ENCODE measurements at regions not wholly inside any gene's neighbourhood (a gene's known extent, or its start where the extent isn't known, plus 50 kb on each side); places are given as distances from the start of the nearest gene placed in this dataset.

DNA sequence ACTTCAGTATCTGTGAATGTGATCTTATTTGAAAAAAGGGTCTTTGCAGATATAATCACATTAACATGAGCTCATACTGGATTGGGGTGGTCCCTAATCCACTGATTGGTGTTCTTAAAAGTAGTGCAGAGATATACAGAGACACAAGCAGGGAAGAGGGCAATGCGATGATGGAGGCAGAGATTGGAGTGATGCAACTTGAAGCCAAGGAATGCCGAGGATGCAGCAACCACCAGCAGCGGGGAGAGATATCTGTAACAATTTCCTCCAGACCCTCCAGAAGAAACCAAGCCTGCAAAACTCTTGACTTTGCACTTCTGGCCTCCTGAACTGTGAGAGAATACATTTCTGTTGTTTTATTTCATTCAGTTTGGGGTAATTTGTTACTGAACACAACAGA, 171.0 kb upstream of the MBNL1 start:
- Histone ChIP-seq H3K14ac (ENCODE audit: insufficient read length) (no peak overlapping the region), H4K5ac (ENCODE audit: insufficient read length, low read depth, low read length) (no peak overlapping the region), H3K4ac (replicated peaks; ENCODE audit: insufficient read length, low read depth, low read length) (no peak overlapping the region), H4K91ac (replicated peaks; ENCODE audit: insufficient read length, low read length) (no peak overlapping the region), H3K23ac (ENCODE audit: insufficient read length) (no peak overlapping the region), H3K4me3 (ENCODE audit: extremely low read depth in 1 of 4, insufficient read depth in 2 of 4, low read depth in 3 of 4, low read length in 4 of 4) (no peak overlapping the region), H3K4me2 (ENCODE audit: insufficient read depth in 1 of 2, low read depth in 2 of 2, low read length in 2 of 2) (no peak overlapping the region), H4K8ac (ENCODE audit: extremely low read depth, insufficient read depth, low read length) (no peak overlapping the region), H3K27me3 (replicated peaks in 1 of 4; ENCODE audit: control insufficient read depth in 3 of 4, extremely low read depth in 1 of 4, insufficient read depth in 3 of 4, low read length in 3 of 4) (no peaks in the 10 kb centered on the region), H2BK15ac (ENCODE audit: low read length) (no peak overlapping the region), H3K4me1 (replicated peaks in 1 of 4; ENCODE audit: control insufficient read depth in 3 of 4, insufficient read depth in 4 of 4, low read length in 3 of 4) (no peaks in the 10 kb centered on the region), H3K79me2 (ENCODE audit: control insufficient read depth in 1 of 2, insufficient read depth in 2 of 2, low read length in 2 of 2) (no peaks in the 10 kb centered on the region), H3K27ac (ENCODE audit: low read depth, low read length) (no peak overlapping the region), H4K20me1 (replicated peaks in 1 of 2; ENCODE audit: control insufficient read depth in 1 of 2, insufficient read depth in 2 of 2, low read length in 2 of 2) (no peaks in the 10 kb centered on the region), H3K79me1 (ENCODE audit: low read depth, low read length) (no peaks in the 10 kb centered on the region), H2AFZ (ENCODE audit: low read length) (peak overlapping the region; percentile 95; the same call in 1 of the 2 replicates), H2AK5ac (ENCODE audit: low read depth, low read length) (no peak overlapping the region), H2BK5ac (ENCODE audit: low read depth, low read length) (no peak overlapping the region), H2BK20ac (ENCODE audit: low read length) (no peak overlapping the region), H3K56ac (replicated peaks; ENCODE audit: insufficient read length, low read depth, low read length) (no peak overlapping the region), H3K23me2 (ENCODE audit: low read depth, low read length) (no peaks in the 10 kb centered on the region), H2BK120ac (replicated peaks; ENCODE audit: low read depth, low read length) (no peak overlapping the region), H2BK12ac (ENCODE audit: low read depth, low read length) (no peak overlapping the region), H3K9me3 (ENCODE audit: insufficient read depth in 2 of 2, low read depth in 1 of 2, low read length in 1 of 2) (no peaks in the 10 kb centered on the region), H3K36me3 (ENCODE audit: control insufficient read depth in 2 of 4, insufficient read depth in 4 of 4, low read length in 3 of 4) (no peaks in the 10 kb centered on the region), H3K18ac (ENCODE audit: extremely low read depth, low read length) (no peak overlapping the region), H3K9ac (replicated peaks in 1 of 4; ENCODE audit: extremely low read depth in 1 of 4, low read depth in 3 of 4, low read length in 3 of 4) (no peak overlapping the region)
- WGBS, 2 experiments (ENCODE audit: extremely low coverage in 1 of 2, insufficient coverage in 1 of 2, insufficient read length in 1 of 2, insufficient replicate concordance in 2 of 2, low coverage in 1 of 2, low lambda C conversion rate in 2 of 2, missing lambda C conversion rate in 1 of 2), result 84% methylated on average over 3 of the region's 3 CpGs; no CpG with 5 or more reads in 1 of the 2 experiments
- DNase-seq (ENCODE audit: low read depth in 1 of 2, low spot score in 2 of 2) (no peak), FAIRE-seq (no peak)
- TF ChIP-seq TEAD4 (IDR thresholded peaks at IDR 0.05; ENCODE audit: low read depth, low read length) (0 out of 2 replicates have a peak, but pooled peaks have one; percentile 40), CEBPB (IDR thresholded peaks at IDR 0.05; ENCODE audit: low read depth, low read length) (peak; percentile 39; the same call in 1 of the 2 replicates), SP1 (IDR thresholded peaks at IDR 0.05; ENCODE audit: low read depth, low read length) (no peak)
- POLR2A ChIA-PET (ENCODE audit: partially characterized antibody), result no interaction called here
- CTCF ChIA-PET (ENCODE audit: partially characterized antibody), result interaction anchor here (1.1 kb wide), 1 partner anchor 26 kb away, joined by 3 read pairs; no protein-coding TSS in a partner anchor
